Ishikawa (cell line): ENCODE measurements at regions not wholly inside any gene's neighbourhood (a gene's known extent, or its start where the extent isn't known, plus 50 kb on each side); places are given as distances from the start of the nearest gene placed in this dataset.

ENCODE experiments used
- CEBPB ChIP-seq: IDR thresholded peaks from 2 replicates; pipeline ENCODE4 v1.6.1; 2012
- CREB1 ChIP-seq: IDR thresholded peaks from 2 replicates; pipeline ENCODE4 v1.6.1; 2012; ENCODE audit warnings: low read depth
- EGR1 ChIP-seq: IDR thresholded peaks from 2 replicates; pipeline ENCODE4 v1.6.1; 2012
- EP300 ChIP-seq: IDR thresholded peaks from 2 replicates; pipeline ENCODE4 v1.6.1; 2012; ENCODE audit warnings: borderline replicate concordance
- FOXM1 ChIP-seq: IDR thresholded peaks from 2 replicates; pipeline ENCODE4 v1.6.1; 2012; ENCODE audit warnings: low read depth, borderline replicate concordance
- MAX ChIP-seq: IDR thresholded peaks from 2 replicates; pipeline ENCODE4 v1.6.1; 2012
- NFIC ChIP-seq: IDR thresholded peaks from 2 replicates; pipeline ENCODE4 v1.6.1; 2012
- RAD21 ChIP-seq: IDR thresholded peaks from 2 replicates; pipeline ENCODE4 v1.6.1; 2012; ENCODE audit warnings: low read depth
- REST ChIP-seq: IDR thresholded peaks from 2 replicates; pipeline ENCODE4 v1.6.1; 2012; ENCODE audit warnings: low read depth, mild to moderate bottlenecking
- TAF1 ChIP-seq: IDR thresholded peaks from 2 replicates; pipeline ENCODE4 v1.6.1; 2012; ENCODE audit warnings: low read depth, mild to moderate bottlenecking
- TCF12 ChIP-seq: IDR thresholded peaks from 2 replicates; pipeline ENCODE4 v1.6.1; 2012; ENCODE audit warnings: low read depth
- TEAD4 ChIP-seq: IDR thresholded peaks from 2 replicates; pipeline ENCODE4 v1.6.1; 2012
- USF1 ChIP-seq: IDR thresholded peaks from 2 replicates; pipeline ENCODE4 v1.6.1; 2012
- YY1 ChIP-seq: IDR thresholded peaks from 2 replicates; pipeline ENCODE4 v1.6.1; 2012; ENCODE audit warnings: low read depth
- ZBTB7A ChIP-seq: IDR thresholded peaks from 2 replicates; pipeline ENCODE4 v1.6.1; 2012; ENCODE audit warnings: low read depth

- TF ChIP-seq TAF1 = no peak
Measured at GRCh38 chr13:109963960-109964563, 177.7 kb upstream of the IRS2 start.

- TF ChIP-seq CEBPB (no peak), NFIC (no peak), REST (no peak), TAF1 (no peak), RAD21 (no peak), TEAD4 (no peak), ZBTB7A (no peak), TCF12 (no peak), EP300 (no peak), CREB1 (no peak), MAX (no peak), FOXM1 (no peak), YY1 (no peak), EGR1 (no peak), USF1 (no peak)
Measured at GRCh38 chr13:109963384-109963783, 177.0 kb upstream of the IRS2 start.

- TF ChIP-seq ZBTB7A (no peak), REST (no peak), TAF1 (no peak), RAD21 (no peak), TCF12 (no peak), NFIC (no peak), FOXM1 (no peak), USF1 (no peak), CEBPB (no peak), YY1 (no peak), MAX (no peak), CREB1 (no peak)
Measured at GRCh38 chr13:109959903-109960302, 173.5 kb upstream of the IRS2 start.

- TF ChIP-seq USF1 (no peak), TCF12 (no peak)
Measured at GRCh38 chr13:109957875-109958274, 171.5 kb upstream of the IRS2 start.

GRCh38 chr13:109955598-109955997 lies 169.2 kb upstream of the IRS2 start:
- no peak for TF ChIP-seq EGR1
- no peak for TF ChIP-seq NFIC
- TF ChIP-seq CREB1 = no peak
- no peak for TF ChIP-seq EP300
- no peak for TF ChIP-seq USF1
- no peak for TF ChIP-seq RAD21
- TF ChIP-seq TCF12 = no peak
- TF ChIP-seq CEBPB = no peak
- TF ChIP-seq ZBTB7A = no peak
- TF ChIP-seq TEAD4 = no peak
- no peak for TF ChIP-seq REST
- TF ChIP-seq TAF1 = no peak
- TF ChIP-seq YY1 = no peak
- TF ChIP-seq FOXM1 = no peak
- TF ChIP-seq MAX = no peak
